ENCODE measurements at regions not wholly inside any gene's neighbourhood (a gene's known extent, or its start where the extent isn't known, plus 50 kb on each side); places are given as distances from the start of the nearest gene placed in this dataset.

DNA sequence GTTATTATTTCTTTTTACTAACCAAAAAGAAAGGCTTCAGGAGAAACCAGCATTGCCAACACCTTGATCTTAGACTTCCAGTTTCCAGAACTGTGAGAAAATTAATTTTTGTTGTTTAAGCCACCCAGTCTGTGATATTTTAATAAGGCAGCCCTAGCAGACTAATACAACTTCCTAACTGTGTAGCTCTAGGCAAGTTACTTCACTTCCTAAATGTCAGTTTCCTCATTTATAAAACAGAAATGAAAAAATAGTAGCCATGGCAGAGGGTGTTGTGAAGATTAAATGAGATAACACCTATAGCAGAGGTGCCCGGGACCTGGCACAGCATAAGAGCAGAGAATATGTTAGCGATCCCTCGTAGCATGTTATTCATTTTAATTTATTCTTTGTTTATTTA is 66.6 kb upstream of the HAND1 start:
- ChIA-PET CTCF (no interaction called here), POLR2A (no interaction called here)

DNA sequence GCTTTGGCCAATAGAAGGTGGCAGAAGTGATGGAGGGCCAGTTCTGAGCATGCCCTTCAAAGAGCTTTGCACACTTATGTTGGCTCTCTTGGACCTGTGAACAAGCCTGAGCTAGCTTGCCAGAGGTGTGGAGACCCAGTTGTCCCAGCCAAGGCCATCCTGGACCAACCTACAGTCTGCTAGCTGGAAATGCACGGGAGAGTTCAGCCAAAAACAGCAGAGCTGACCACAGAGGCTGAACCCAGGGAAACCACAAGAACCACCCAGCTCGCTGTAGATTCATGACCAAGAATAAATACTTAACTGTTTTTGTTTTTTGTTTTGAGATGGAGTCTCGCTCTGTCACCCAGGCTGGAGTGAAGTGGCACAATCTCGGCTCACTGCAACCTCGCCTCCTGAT is 65.4 kb upstream of the HAND1 start:
- no peak overlapping the region for H3K9ac ChIP-seq (ENCODE audit: low read length)
- no peaks in the 10 kb centered on the region for H3K36me3 ChIP-seq (ENCODE audit: control insufficient read depth in 1 of 2, insufficient read depth in 2 of 2, low read length in 2 of 2)
- no peaks in the 10 kb centered on the region for H3K9me2 ChIP-seq (ENCODE audit: insufficient read depth)
- H3K27ac ChIP-seq (ENCODE audit: low read depth, low read length): no peak overlapping the region
- H3K79me2 ChIP-seq (ENCODE audit: insufficient read depth, low read length): no peaks in the 10 kb centered on the region
- H3K4me3 ChIP-seq (replicated peaks in 1 of 2; ENCODE audit: low read depth in 1 of 2, low read length in 2 of 2): no peak overlapping the region
- ChIA-PET POLR2A (no interaction called here), CTCF (interaction anchor here (1.0 to 1.1 kb wide), 2 partner anchors 22 to 23 kb away, joined by 3 to 4 read pairs; no protein-coding TSS in a partner anchor), RAD21 (ENCODE audit: low non-redundant PET in 1 of 2, low total read pairs in 2 of 2, uncharacterized antibody in 2 of 2, unreplicated experiment in 2 of 2) (no interaction called here)
- no peak for DNase-seq (ENCODE audit: low read depth, low spot score)
- intact Hi-C loops (cut with micrococcal nuclease): no loop called here
- H3K4me2 ChIP-seq (ENCODE audit: low read length): no peak overlapping the region
- no peaks in the 10 kb centered on the region for H3K4me1 ChIP-seq (ENCODE audit: control insufficient read depth in 1 of 2, insufficient read depth in 2 of 2, low read length in 2 of 2)
- H3K9me3 ChIP-seq (ENCODE audit: control insufficient read depth in 1 of 2, insufficient read depth in 1 of 2, low read depth in 1 of 2, low read length in 2 of 2): no peaks in the 10 kb centered on the region
- no peak for ATAC-seq
- H4K20me1 ChIP-seq (ENCODE audit: insufficient read depth): no peaks in the 10 kb centered on the region
- H3K27me3 ChIP-seq (ENCODE audit: insufficient read depth, low read length): 0 out of 2 replicates have a peak, but pooled peaks cover 6% of the 10 kb centered on the region
- no TSS peak for BruUV-seq (replicated peaks)
- H2AFZ ChIP-seq (ENCODE audit: low read depth, low read length, poor library complexity, severe bottlenecking): no peak overlapping the region
- TF ChIP-seq CEBPB (IDR thresholded peaks at IDR 0.05; ENCODE audit: low read depth) (no peak), RAD21 (IDR thresholded peaks at IDR 0.05; ENCODE audit: low read depth) (no peak), CTCF (IDR thresholded peaks at IDR 0.05 in 2 of 3, conservative IDR thresholded peaks at IDR 0.05 in 1 of 3; ENCODE audit: borderline replicate concordance in 1 of 3, insufficient read depth in 1 of 3, low read depth in 2 of 3, low read length in 2 of 3) (no peak), ZNF274 (IDR thresholded peaks at IDR 0.05; ENCODE audit: low read depth, low read length) (no peak), JUND (IDR thresholded peaks at IDR 0.05) (no peak), CBX3 (IDR thresholded peaks at IDR 0.05; ENCODE audit: low read depth) (no peak), TCF7L2 (IDR thresholded peaks at IDR 0.05; ENCODE audit: borderline replicate concordance, extremely low read depth, insufficient read depth, insufficient read length) (no peak), EZH2phosphoT487 (IDR thresholded peaks at IDR 0.05; ENCODE audit: borderline replicate concordance) (no peak), EGR1 (IDR thresholded peaks at IDR 0.05; ENCODE audit: low read depth) (no peak)

More for the DNA sequence above, 66.6 kb upstream of the HAND1 start:
- no peaks in the 10 kb centered on the region for H3K79me2 ChIP-seq (ENCODE audit: insufficient read depth, low read length)
- ATAC-seq: no peak
- no peak overlapping the region for H3K4me2 ChIP-seq (ENCODE audit: low read length)
- intact Hi-C loops (cut with micrococcal nuclease): no loop called here
- H3K9ac ChIP-seq (ENCODE audit: low read length): no peak overlapping the region
- H3K36me3 ChIP-seq (ENCODE audit: control insufficient read depth in 1 of 2, insufficient read depth in 2 of 2, low read length in 2 of 2): no peaks in the 10 kb centered on the region
- no peak for DNase-seq (ENCODE audit: low read depth, low spot score)
- H3K27ac ChIP-seq (ENCODE audit: low read depth, low read length): no peak overlapping the region
- RAD21 ChIA-PET (ENCODE audit: low non-redundant PET in 1 of 2, low total read pairs in 2 of 2, uncharacterized antibody in 2 of 2, unreplicated experiment in 2 of 2): no interaction called here
- no peaks in the 10 kb centered on the region for H3K9me3 ChIP-seq (ENCODE audit: control insufficient read depth in 1 of 2, insufficient read depth in 1 of 2, low read depth in 1 of 2, low read length in 2 of 2)
- no peaks in the 10 kb centered on the region for H3K4me1 ChIP-seq (ENCODE audit: control insufficient read depth in 1 of 2, insufficient read depth in 2 of 2, low read length in 2 of 2)
- no TSS peak for BruUV-seq (replicated peaks)
- no peak overlapping the region for H3K4me3 ChIP-seq (replicated peaks in 1 of 2; ENCODE audit: low read depth in 1 of 2, low read length in 2 of 2)
- no peak overlapping the region for H2AFZ ChIP-seq (ENCODE audit: low read depth, low read length, poor library complexity, severe bottlenecking)
- no peaks in the 10 kb centered on the region for H3K9me2 ChIP-seq (ENCODE audit: insufficient read depth)
- TF ChIP-seq, protein P1, sequence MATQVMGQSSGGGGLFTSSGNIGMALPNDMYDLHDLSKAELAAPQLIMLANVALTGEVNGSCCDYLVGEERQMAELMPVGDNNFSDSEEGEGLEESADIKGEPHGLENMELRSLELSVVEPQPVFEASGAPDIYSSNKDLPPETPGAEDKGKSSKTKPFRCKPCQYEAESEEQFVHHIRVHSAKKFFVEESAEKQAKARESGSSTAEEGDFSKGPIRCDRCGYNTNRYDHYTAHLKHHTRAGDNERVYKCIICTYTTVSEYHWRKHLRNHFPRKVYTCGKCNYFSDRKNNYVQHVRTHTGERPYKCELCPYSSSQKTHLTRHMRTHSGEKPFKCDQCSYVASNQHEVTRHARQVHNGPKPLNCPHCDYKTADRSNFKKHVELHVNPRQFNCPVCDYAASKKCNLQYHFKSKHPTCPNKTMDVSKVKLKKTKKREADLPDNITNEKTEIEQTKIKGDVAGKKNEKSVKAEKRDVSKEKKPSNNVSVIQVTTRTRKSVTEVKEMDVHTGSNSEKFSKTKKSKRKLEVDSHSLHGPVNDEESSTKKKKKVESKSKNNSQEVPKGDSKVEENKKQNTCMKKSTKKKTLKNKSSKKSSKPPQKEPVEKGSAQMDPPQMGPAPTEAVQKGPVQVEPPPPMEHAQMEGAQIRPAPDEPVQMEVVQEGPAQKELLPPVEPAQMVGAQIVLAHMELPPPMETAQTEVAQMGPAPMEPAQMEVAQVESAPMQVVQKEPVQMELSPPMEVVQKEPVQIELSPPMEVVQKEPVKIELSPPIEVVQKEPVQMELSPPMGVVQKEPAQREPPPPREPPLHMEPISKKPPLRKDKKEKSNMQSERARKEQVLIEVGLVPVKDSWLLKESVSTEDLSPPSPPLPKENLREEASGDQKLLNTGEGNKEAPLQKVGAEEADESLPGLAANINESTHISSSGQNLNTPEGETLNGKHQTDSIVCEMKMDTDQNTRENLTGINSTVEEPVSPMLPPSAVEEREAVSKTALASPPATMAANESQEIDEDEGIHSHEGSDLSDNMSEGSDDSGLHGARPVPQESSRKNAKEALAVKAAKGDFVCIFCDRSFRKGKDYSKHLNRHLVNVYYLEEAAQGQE (IDR thresholded peaks at IDR 0.05; ENCODE audit: low read depth): no peak
- no peak for TF ChIP-seq ZFX (IDR thresholded peaks at IDR 0.05)
- TF ChIP-seq EGR1 (IDR thresholded peaks at IDR 0.05; ENCODE audit: low read depth): no peak
- no peak for TF ChIP-seq JUND (IDR thresholded peaks at IDR 0.05)
- no peak for TF ChIP-seq RAD21 (IDR thresholded peaks at IDR 0.05; ENCODE audit: low read depth)
- H3K27me3 ChIP-seq (ENCODE audit: insufficient read depth, low read length): 0 out of 2 replicates have a peak, but pooled peaks cover 6% of the 10 kb centered on the region
- no peaks in the 10 kb centered on the region for H4K20me1 ChIP-seq (ENCODE audit: insufficient read depth)
